Tibial nerve (tissue), 4 donors: ENCODE measurements at regions not wholly inside any gene's neighbourhood (a gene's known extent, or its start where the extent isn't known, plus 50 kb on each side); places are given as distances from the start of the nearest gene placed in this dataset.

Experiments used
- EP300 ChIP-seq, 2 donors: sonication (generic); formaldehyde crosslinking; IDR thresholded peaks; one replicate each; pipeline ENCODE4 v1.6.1; 2017; ENCODE audit warnings: antibody characterized with exemption in 2 of 2, mild to moderate bottlenecking in 1 of 2
- POLR2A ChIP-seq, 2 donors: fragments of 450-650 bp; IDR thresholded peaks; one replicate each; pipeline ENCODE4 v1.6.1; 2017; ENCODE audit warnings: antibody characterized with exemption in 2 of 2, mild to moderate bottlenecking in 2 of 2, moderate library complexity in 2 of 2
- TF ChIP-seq, protein P1 (sequence below), 5 experiments: fragments of 200-600 bp in 3 of 5; fragments of 450-650 bp in 2 of 5; sonication (generic) in 3 of 5; IDR thresholded peaks; one replicate each; pipeline ENCODE4 v1.5.1; 2016 to 2019; ENCODE audit warnings: antibody characterized with exemption in 5 of 5, mild to moderate bottlenecking in 3 of 5, moderate library complexity in 2 of 5

DNA sequence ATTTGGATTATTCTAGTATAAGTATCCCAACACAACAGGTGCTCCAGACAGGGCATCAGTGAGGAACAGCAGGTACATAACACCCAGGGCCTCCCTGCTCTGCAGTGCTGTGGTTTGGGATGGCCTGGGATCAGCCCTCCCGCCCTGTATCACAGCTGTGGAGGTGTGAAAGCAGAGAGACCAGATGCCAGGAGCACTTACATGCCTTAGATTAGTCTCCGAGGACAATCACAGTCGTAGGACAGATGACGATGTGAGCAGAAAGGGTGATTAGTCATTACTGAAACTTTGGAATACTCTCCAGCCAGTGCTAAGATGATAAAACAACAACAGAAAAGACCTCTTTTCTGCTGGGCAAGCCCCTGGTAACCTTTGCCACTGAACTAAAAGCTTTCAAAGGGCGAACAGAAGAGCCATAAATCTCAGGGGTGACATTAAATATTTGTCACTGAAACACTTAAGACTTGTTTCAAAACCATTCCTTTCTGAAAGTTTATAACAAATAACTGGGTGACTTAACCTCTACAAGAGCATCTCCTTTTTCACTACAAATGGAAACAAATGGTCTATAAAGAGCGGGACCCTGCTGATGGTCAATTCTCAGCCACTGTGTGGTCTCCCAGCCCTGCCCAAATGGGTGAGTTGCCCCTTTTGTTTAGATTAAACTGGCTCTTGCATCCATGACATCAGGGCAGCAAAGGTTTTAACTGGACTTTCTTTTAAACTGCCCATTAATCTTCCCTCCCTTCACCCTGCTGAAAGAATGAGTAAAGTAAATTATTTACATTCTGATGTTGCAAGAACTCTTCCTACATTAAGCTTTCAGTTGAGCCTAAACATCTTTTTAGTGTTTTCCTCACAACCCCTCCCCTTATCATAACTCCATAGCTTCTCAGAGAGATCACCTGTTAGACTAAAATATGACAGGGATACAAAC lies 183.1 kb upstream of the COX10 start:
- TF ChIP-seq, protein P1, sequence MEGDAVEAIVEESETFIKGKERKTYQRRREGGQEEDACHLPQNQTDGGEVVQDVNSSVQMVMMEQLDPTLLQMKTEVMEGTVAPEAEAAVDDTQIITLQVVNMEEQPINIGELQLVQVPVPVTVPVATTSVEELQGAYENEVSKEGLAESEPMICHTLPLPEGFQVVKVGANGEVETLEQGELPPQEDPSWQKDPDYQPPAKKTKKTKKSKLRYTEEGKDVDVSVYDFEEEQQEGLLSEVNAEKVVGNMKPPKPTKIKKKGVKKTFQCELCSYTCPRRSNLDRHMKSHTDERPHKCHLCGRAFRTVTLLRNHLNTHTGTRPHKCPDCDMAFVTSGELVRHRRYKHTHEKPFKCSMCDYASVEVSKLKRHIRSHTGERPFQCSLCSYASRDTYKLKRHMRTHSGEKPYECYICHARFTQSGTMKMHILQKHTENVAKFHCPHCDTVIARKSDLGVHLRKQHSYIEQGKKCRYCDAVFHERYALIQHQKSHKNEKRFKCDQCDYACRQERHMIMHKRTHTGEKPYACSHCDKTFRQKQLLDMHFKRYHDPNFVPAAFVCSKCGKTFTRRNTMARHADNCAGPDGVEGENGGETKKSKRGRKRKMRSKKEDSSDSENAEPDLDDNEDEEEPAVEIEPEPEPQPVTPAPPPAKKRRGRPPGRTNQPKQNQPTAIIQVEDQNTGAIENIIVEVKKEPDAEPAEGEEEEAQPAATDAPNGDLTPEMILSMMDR (IDR thresholded peaks at IDR 0.05) = no peak
- TF ChIP-seq POLR2A (IDR thresholded peaks at IDR 0.05) = no peak
- no peak for TF ChIP-seq EP300 (IDR thresholded peaks at IDR 0.05)
